Fibroblast of villous mesenchyme (primary cell): ENCODE measurements at regions not wholly inside any gene's neighbourhood (a gene's known extent, or its start where the extent isn't known, plus 50 kb on each side); places are given as distances from the start of the nearest gene placed in this dataset.
A peak's percentile ranks its signal among the peaks of the same experiment; 100 is the strongest.

Experiments used
- DNase-seq: peaks from one replicate; pipeline ENCODE4 v3.0.0-alpha.2; 2010; ENCODE audit warnings: low read depth
- H3K4me3 ChIP-seq: 2 replicates; pipeline ENCODE4 v1.5.1; 2011; ENCODE audit warnings: low read depth, mild to moderate bottlenecking, low read length
- TF ChIP-seq, protein P1 (sequence below): IDR thresholded peaks from 2 replicates; pipeline ENCODE4 v1.5.1; 2012; ENCODE audit warnings: low read depth, mild to moderate bottlenecking, low read length; ENCODE audit not compliant: insufficient read depth

- TF ChIP-seq, protein P1, sequence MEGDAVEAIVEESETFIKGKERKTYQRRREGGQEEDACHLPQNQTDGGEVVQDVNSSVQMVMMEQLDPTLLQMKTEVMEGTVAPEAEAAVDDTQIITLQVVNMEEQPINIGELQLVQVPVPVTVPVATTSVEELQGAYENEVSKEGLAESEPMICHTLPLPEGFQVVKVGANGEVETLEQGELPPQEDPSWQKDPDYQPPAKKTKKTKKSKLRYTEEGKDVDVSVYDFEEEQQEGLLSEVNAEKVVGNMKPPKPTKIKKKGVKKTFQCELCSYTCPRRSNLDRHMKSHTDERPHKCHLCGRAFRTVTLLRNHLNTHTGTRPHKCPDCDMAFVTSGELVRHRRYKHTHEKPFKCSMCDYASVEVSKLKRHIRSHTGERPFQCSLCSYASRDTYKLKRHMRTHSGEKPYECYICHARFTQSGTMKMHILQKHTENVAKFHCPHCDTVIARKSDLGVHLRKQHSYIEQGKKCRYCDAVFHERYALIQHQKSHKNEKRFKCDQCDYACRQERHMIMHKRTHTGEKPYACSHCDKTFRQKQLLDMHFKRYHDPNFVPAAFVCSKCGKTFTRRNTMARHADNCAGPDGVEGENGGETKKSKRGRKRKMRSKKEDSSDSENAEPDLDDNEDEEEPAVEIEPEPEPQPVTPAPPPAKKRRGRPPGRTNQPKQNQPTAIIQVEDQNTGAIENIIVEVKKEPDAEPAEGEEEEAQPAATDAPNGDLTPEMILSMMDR: no peak
- H3K4me3 ChIP-seq: no peak overlapping the region
- no peak for DNase-seq
These were observed 112.4 kb upstream of the FZD8 start for GRCh38 chr10:35754519-35754918.

DNA sequence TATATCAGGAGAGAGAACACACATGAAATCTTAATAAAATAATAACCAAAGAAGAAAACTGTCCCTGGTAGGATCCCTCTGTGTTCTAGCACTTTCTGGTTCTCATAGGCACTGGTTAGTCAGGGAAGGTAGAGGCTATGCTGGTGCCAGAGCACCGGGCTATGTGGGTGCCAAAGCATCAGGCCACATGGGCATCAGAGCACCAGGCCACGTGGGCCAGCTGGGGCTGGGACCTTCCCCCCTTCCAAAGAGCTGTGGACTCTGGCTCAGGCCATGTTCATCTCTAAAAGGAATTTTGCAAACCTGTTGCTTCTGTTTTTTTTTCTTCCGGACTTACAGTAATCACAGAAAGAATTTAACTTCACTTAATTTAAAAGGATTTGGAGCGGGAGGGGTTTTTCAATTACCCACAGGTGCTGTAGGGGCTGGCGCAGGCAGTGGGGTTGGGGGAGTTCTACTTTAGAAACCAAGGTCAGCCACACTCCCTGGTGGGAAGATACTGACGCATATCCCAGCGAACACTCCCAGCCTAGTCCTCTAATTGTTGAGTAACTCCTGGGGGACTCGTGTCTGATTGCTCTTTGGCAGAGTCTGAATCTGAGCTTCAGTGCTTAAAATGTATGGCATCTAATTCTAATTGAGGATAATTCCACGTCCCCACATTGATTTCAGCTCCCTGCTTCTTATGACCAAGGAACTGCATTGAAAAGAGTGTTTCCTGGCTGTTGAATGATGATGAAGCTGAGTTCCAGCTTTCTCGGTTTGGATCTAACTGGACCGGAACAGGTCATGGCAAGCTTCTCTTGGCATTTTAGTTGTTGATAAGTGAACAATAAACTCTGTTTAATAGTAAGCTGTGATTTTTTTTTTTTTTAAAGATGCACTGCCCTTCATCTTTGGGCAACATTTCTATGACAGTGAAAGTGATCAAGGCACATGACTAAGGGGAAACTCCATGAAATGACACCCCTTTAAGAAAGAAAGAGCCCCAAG lies 110.7 kb upstream of the FZD8 start:
- DNase-seq: peak; percentile 19
- no peak overlapping the region for H3K4me3 ChIP-seq
- TF ChIP-seq, protein P1: no peak

GRCh38 chr10:35751347-35751746 lies 109.3 kb upstream of the FZD8 start:
- no peak overlapping the region for H3K4me3 ChIP-seq
- TF ChIP-seq, protein P1: no peak
- no peak for DNase-seq

- TF ChIP-seq, protein P1: no peak
- H3K4me3 ChIP-seq: no peak overlapping the region
- DNase-seq: peak; percentile 9
These were observed 107.1 kb upstream of the FZD8 start for GRCh38 chr10:35749230-35749629.

GRCh38 chr10:35745617-35746403 lies 103.7 kb upstream of the FZD8 start:
- TF ChIP-seq, protein P1: no peak
- DNase-seq: no peak

GRCh38 chr10:35743851-35744250 lies 101.8 kb upstream of the FZD8 start:
- TF ChIP-seq, protein P1: no peak
- no peak overlapping the region for H3K4me3 ChIP-seq
- DNase-seq: peak; percentile 12

More at GRCh38 chr10:35745617-35746403, 103.7 kb upstream of the FZD8 start:
- no peak overlapping the region for H3K4me3 ChIP-seq
